ENCODE measurements at regions not wholly inside any gene's neighbourhood (a gene's known extent, or its start where the extent isn't known, plus 50 kb on each side); places are given as distances from the start of the nearest gene placed in this dataset.

GRCh38 chr15:53296603-53297002 is 462.9 kb downstream of the WDR72 start:
- DNase-seq, result no peak

- no peak for DNase-seq
Observed at GRCh38 chr15:53295574-53295973, 463.9 kb downstream of the WDR72 start.

GRCh38 chr15:53288542-53288941 is 470.9 kb downstream of the WDR72 start:
- DNase-seq, result no peak

- no peak for DNase-seq
Observed at GRCh38 chr15:53274630-53275029, 484.5 kb upstream of the ONECUT1 start.

- DNase-seq, result no peak
Observed at GRCh38 chr15:53272116-53272515, 482.0 kb upstream of the ONECUT1 start.

GRCh38 chr15:53266176-53266575 is 476.0 kb upstream of the ONECUT1 start:
- no peak for DNase-seq

GRCh38 chr15:53260647-53261046 is 470.5 kb upstream of the ONECUT1 start:
- no peak for DNase-seq

GRCh38 chr15:53256457-53256856 is 466.3 kb upstream of the ONECUT1 start:
- DNase-seq, result no peak

- no peak for DNase-seq
Observed at GRCh38 chr15:53256043-53256442, 465.9 kb upstream of the ONECUT1 start.

GRCh38 chr15:53251996-53252395 is 461.9 kb upstream of the ONECUT1 start:
- no peak for DNase-seq

GRCh38 chr15:53251523-53251922 is 461.4 kb upstream of the ONECUT1 start:
- DNase-seq, result no peak

GRCh38 chr15:53247041-53247708 is 457.0 kb upstream of the ONECUT1 start:
- no peak for DNase-seq

- no peak for DNase-seq
Observed at GRCh38 chr15:53246404-53246803, 456.3 kb upstream of the ONECUT1 start.

- no peak for DNase-seq
Observed at GRCh38 chr15:53233801-53234200, 443.7 kb upstream of the ONECUT1 start.

GRCh38 chr15:53230473-53230872 is 440.3 kb upstream of the ONECUT1 start:
- no peak for DNase-seq

GRCh38 chr15:53226559-53226958 is 436.4 kb upstream of the ONECUT1 start:
- DNase-seq, result no peak

GRCh38 chr15:53225781-53226180 is 435.6 kb upstream of the ONECUT1 start:
- DNase-seq, result no peak

- DNase-seq, result no peak
Observed at GRCh38 chr15:53224371-53224770, 434.2 kb upstream of the ONECUT1 start.

GRCh38 chr15:53223815-53224214 is 433.7 kb upstream of the ONECUT1 start:
- DNase-seq, result no peak

GRCh38 chr15:53218666-53219580 is 428.8 kb upstream of the ONECUT1 start:
- DNase-seq, result no peak

GRCh38 chr15:53216036-53216435 is 425.9 kb upstream of the ONECUT1 start:
- DNase-seq, result no peak

GRCh38 chr15:53213336-53213735 is 423.2 kb upstream of the ONECUT1 start:
- no peak for DNase-seq

- no peak for DNase-seq
Observed at GRCh38 chr15:53212785-53213184, 422.6 kb upstream of the ONECUT1 start.

- DNase-seq, result no peak
Observed at GRCh38 chr15:53210653-53211052, 420.5 kb upstream of the ONECUT1 start.
